ENCODE measurements at regions not wholly inside any gene's neighbourhood (a gene's known extent, or its start where the extent isn't known, plus 50 kb on each side); places are given as distances from the start of the nearest gene placed in this dataset.
"Not testable (repeated sequence)": the region's sequence is repeated elsewhere in the genome, so short reads cannot be mapped to it uniquely, and the experiment has no call there.

- DNase-seq, result no peak
Measured at GRCh38 chr7:36040679-36041078, 112.4 kb upstream of the EEPD1 start.

- no peak for DNase-seq
Measured at GRCh38 chr7:36044101-36044892, 108.8 kb upstream of the EEPD1 start.

- no peak for DNase-seq
Measured at GRCh38 chr7:36045326-36045725, 107.7 kb upstream of the EEPD1 start.

- no peak for DNase-seq
Measured at GRCh38 chr7:36045830-36046341, 107.2 kb upstream of the EEPD1 start.

- no peak for DNase-seq
Measured at GRCh38 chr7:36047091-36047658, 105.9 kb upstream of the EEPD1 start.

GRCh38 chr7:36048141-36048901 lies 104.7 kb upstream of the EEPD1 start:
- DNase-seq, result no peak

GRCh38 chr7:36048902-36049240 lies 104.2 kb upstream of the EEPD1 start:
- no peak for DNase-seq

- peak; percentile 46 for DNase-seq
Measured at GRCh38 chr7:36051501-36051900, 101.6 kb upstream of the EEPD1 start.

- DNase-seq, result no peak
Measured at GRCh38 chr7:36053589-36053988, 99.5 kb upstream of the EEPD1 start.

- DNase-seq, result no peak
Measured at GRCh38 chr7:36054637-36055036, 98.4 kb upstream of the EEPD1 start.

- DNase-seq, result no peak
Measured at GRCh38 chr7:36055207-36055606, 97.8 kb upstream of the EEPD1 start.

- no peak for DNase-seq
Measured at GRCh38 chr7:36057323-36057722, 95.7 kb upstream of the EEPD1 start.

GRCh38 chr7:36058020-36058592 lies 94.9 kb upstream of the EEPD1 start:
- DNase-seq, result no peak

GRCh38 chr7:36060388-36060787 lies 92.7 kb upstream of the EEPD1 start:
- not testable (repeated sequence) for DNase-seq

GRCh38 chr7:36062154-36062815 lies 90.8 kb upstream of the EEPD1 start:
- DNase-seq, result no peak

- no peak for DNase-seq
Measured at GRCh38 chr7:36064676-36065075, 88.4 kb upstream of the EEPD1 start.

GRCh38 chr7:36065563-36066342 lies 87.3 kb upstream of the EEPD1 start:
- not testable (repeated sequence) for DNase-seq

- DNase-seq, result no peak
Measured at GRCh38 chr7:36066343-36066664, 86.8 kb upstream of the EEPD1 start.

- DNase-seq, result no peak
Measured at GRCh38 chr7:36070230-36070629, 82.8 kb upstream of the EEPD1 start.

GRCh38 chr7:36071605-36072004 lies 81.4 kb upstream of the EEPD1 start:
- DNase-seq, result no peak

- no peak for DNase-seq
Measured at GRCh38 chr7:36072620-36073019, 80.4 kb upstream of the EEPD1 start.

- no peak for DNase-seq
Measured at GRCh38 chr7:36075561-36075960, 77.5 kb upstream of the EEPD1 start.
